Endothelial cell of umbilical vein (primary cell): ENCODE measurements at regions not wholly inside any gene's neighbourhood (a gene's known extent, or its start where the extent isn't known, plus 50 kb on each side); places are given as distances from the start of the nearest gene placed in this dataset.

Source experiments
- BruUV-seq: library from RNA; stranded (reverse); fragments of 400-500 nt; replicated peaks from 2 replicates; lab custom pipeline; 2021; lab: Mats Ljungman, UMichigan
- CTCF ChIA-PET: fragments of 300-600, 350-600 bp; sonication (Branson Sonifier 250); formaldehyde crosslinking; loops from one replicate; lab custom pipeline; 2021; ENCODE audit warnings: antibody characterized with exemption, inconsistent platforms; lab: Charles Lee
- POLR2A ChIA-PET: fragments of 300-600, 350-600 bp; sonication (Branson Sonifier 250); formaldehyde crosslinking; loops from one replicate; lab custom pipeline; 2021; ENCODE audit warnings: antibody characterized with exemption, inconsistent platforms; lab: Charles Lee
- DNase-seq: peaks from one replicate; pipeline ENCODE4 v3.0.0-alpha.2; 2011; ENCODE audit warnings: low read depth, low spot score
- FAIRE-seq: peaks from 2 replicates; lab custom pipeline; 2011; peaks lifted over from hg19 to GRCh38; lab: Jason Lieb, UNC
- H2AFZ ChIP-seq: 2 replicates; pipeline ENCODE4 v1.6.0; 2012; ENCODE audit warnings: low read depth, low read length, control low read depth, inconsistent platforms
- H3K27ac ChIP-seq: 2 replicates; pipeline ENCODE4 v1.5.1; 2011; ENCODE audit warnings: low read depth, mild to moderate bottlenecking, control low read depth, low read length, moderate library complexity; ENCODE audit not compliant: insufficient read depth
- H3K27me3 ChIP-seq, 2 experiments: 2 replicates each; pipeline versions ENCODE4 v1.6.0 to v1.6.1; 2011; ENCODE audit warnings: low read length in 2 of 2, mixed read lengths in 1 of 2; ENCODE audit not compliant: control insufficient read depth in 2 of 2, insufficient read depth in 2 of 2
- H3K36me3 ChIP-seq, 2 experiments: 2 replicates in 1 of 2; 3 replicates in 1 of 2; pipeline ENCODE4 v1.5.1; 2011; ENCODE audit warnings: low read length in 2 of 2, mild to moderate bottlenecking in 1 of 2, moderate library complexity in 1 of 2; ENCODE audit not compliant: control insufficient read depth in 2 of 2, insufficient read depth in 2 of 2; ENCODE audit errors: extremely low read depth in 1 of 2
- H3K4me1 ChIP-seq: 3 replicates; pipeline ENCODE4 v1.5.1; 2011; ENCODE audit warnings: mild to moderate bottlenecking, low read length; ENCODE audit not compliant: control insufficient read depth, insufficient read depth; ENCODE audit errors: extremely low read depth
- H3K4me2 ChIP-seq: 2 replicates; pipeline ENCODE4 v1.6.1; 2011; ENCODE audit warnings: low read length, control low read depth, mixed read lengths; ENCODE audit not compliant: insufficient read depth
- H3K4me3 ChIP-seq, 3 experiments: fragments of 200-600 bp in 1 of 3; sonication (generic), shearing (Covaris generic) in 1 of 3; replicated peaks in 1 of 3; 2 replicates each; pipeline ENCODE4 v1.5.1; 2011 to 2016; ENCODE audit warnings: control low read depth in 3 of 3, low read length in 3 of 3, mild to moderate bottlenecking in 2 of 3, inconsistent platforms in 1 of 3, low read depth in 1 of 3, moderate library complexity in 1 of 3; ENCODE audit not compliant: insufficient read depth in 1 of 3
- H3K79me2 ChIP-seq: 2 replicates; pipeline ENCODE4 v1.6.0; 2012; ENCODE audit warnings: low read length, inconsistent platforms; ENCODE audit not compliant: control insufficient read depth, insufficient read depth
- H3K9ac ChIP-seq: replicated peaks from 2 replicates; pipeline ENCODE3; 2011; ENCODE audit warnings: low read length, control low read depth; ENCODE audit not compliant: insufficient read depth; ENCODE audit errors: extremely low read depth
- H3K9me1 ChIP-seq: replicated peaks from 3 replicates; pipeline ENCODE4 v1.6.0; 2011; ENCODE audit warnings: mild to moderate bottlenecking, low read length; ENCODE audit not compliant: control insufficient read depth, insufficient read depth; ENCODE audit errors: extremely low read depth
- H3K9me3 ChIP-seq: replicated peaks from 2 replicates; pipeline ENCODE4 v1.5.1; 2012; ENCODE audit warnings: low read length, inconsistent platforms; ENCODE audit not compliant: control insufficient read depth, insufficient read depth
- H4K20me1 ChIP-seq: replicated peaks from 2 replicates; pipeline ENCODE3; 2011; ENCODE audit warnings: mild to moderate bottlenecking, low read length; ENCODE audit not compliant: control insufficient read depth, insufficient read depth; ENCODE audit errors: extremely low read depth
- CTCF ChIP-seq, 2 donors: IDR thresholded peaks; 1 replicate in 1 of 2; 2 replicates in 1 of 2; pipeline ENCODE4 v1.5.1; 2011; ENCODE audit warnings: low read length in 2 of 2, mild to moderate bottlenecking in 2 of 2, moderate library complexity in 2 of 2, control low read depth in 1 of 2, inconsistent platforms in 1 of 2, low read depth in 1 of 2; ENCODE audit not compliant: insufficient read depth in 1 of 2; ENCODE audit errors: extremely low read depth in 1 of 2
- FOS ChIP-seq: IDR thresholded peaks from 2 replicates; pipeline ENCODE4 v1.6.1; 2011; ENCODE audit warnings: mild to moderate bottlenecking, low read length, moderate library complexity, borderline replicate concordance; ENCODE audit not compliant: insufficient read depth
- GATA2 ChIP-seq: IDR thresholded peaks from 2 replicates; pipeline ENCODE4 v1.7.0; 2011; ENCODE audit warnings: low read depth, mild to moderate bottlenecking, moderate library complexity, mixed read lengths, low read length; ENCODE audit not compliant: insufficient read length, insufficient read depth
- MAX ChIP-seq: IDR thresholded peaks from 2 replicates; pipeline ENCODE4 v1.6.1; 2011; ENCODE audit not compliant: insufficient read depth, insufficient read length
- MYC ChIP-seq: IDR thresholded peaks from one replicate; pipeline ENCODE4 v1.6.1; 2011; ENCODE audit warnings: mild to moderate bottlenecking, low read depth, low read length
- POLR2AphosphoS5 ChIP-seq: IDR thresholded peaks from 2 replicates; pipeline ENCODE4 v1.6.1; 2012; ENCODE audit warnings: low read depth, mild to moderate bottlenecking, control low read depth, low read length, moderate library complexity; ENCODE audit not compliant: insufficient read depth
- dilution Hi-C: fragments of 300-500 bp; cut with MboI; formaldehyde crosslinking; loops from one replicate; pipeline ENCODE4 v1.15.0; 2019; ENCODE audit warnings: low sequenced_read_pairs; ENCODE audit not compliant: extremely low pct_ligation_motif_present
- intact Hi-C: fragments of 100-400 bp; cut with micrococcal nuclease; formaldehyde crosslinking; loops from one replicate; pipeline ENCODE4 v1.10.0; 2022

- H3K4me3 ChIP-seq = no peak overlapping the region
Observed at GRCh38 chr18:65544701-65545100, 206.1 kb upstream of the CDH7 start.

More at GRCh38 chr18:65544701-65545100, 206.1 kb upstream of the CDH7 start:
- no TSS peak for BruUV-seq
- Histone ChIP-seq H3K9me3 (peaks cover 2% of the 10 kb centered on the region), H4K20me1 (no peaks in the 10 kb centered on the region), H3K27me3 (no peaks in the 10 kb centered on the region), H3K4me2 (no peak overlapping the region), H3K27ac (no peak overlapping the region), H2AFZ (no peak overlapping the region), H3K9me1 (no peaks in the 10 kb centered on the region), H3K4me1 (no peaks in the 10 kb centered on the region), H3K36me3 (no peaks in the 10 kb centered on the region), H3K9ac (no peak overlapping the region), H3K79me2 (no peaks in the 10 kb centered on the region)
- no peak for DNase-seq
- FAIRE-seq = no peak
- dilution Hi-C loops (no loop called here), intact Hi-C loops (no loop called here)
- TF ChIP-seq CTCF (IDR thresholded peaks at IDR 0.05; ENCODE audit: extremely low read depth in 1 of 2, insufficient read depth in 1 of 2, low read depth in 1 of 2, low read length in 2 of 2) (no peak), MAX (no peak), MYC (no peak), FOS (no peak), POLR2AphosphoS5 (no peak), GATA2 (no peak)
- CTCF ChIA-PET = no interaction called here
- POLR2A ChIA-PET = no interaction called here
